Esophagus squamous epithelium (tissue), 4 donors: ENCODE measurements at regions not wholly inside any gene's neighbourhood (a gene's known extent, or its start where the extent isn't known, plus 50 kb on each side); places are given as distances from the start of the nearest gene placed in this dataset.

Source experiments
- CTCF ChIP-seq, 6 experiments: fragments of 450-650 bp in 4 of 6; fragments of 200-600 bp in 2 of 6; sonication (generic) in 2 of 6; IDR thresholded peaks; one replicate each; pipeline ENCODE4 v1.5.1; 2016 to 2019; ENCODE audit warnings: antibody characterized with exemption in 6 of 6, mild to moderate bottlenecking in 4 of 6, moderate library complexity in 4 of 6
- POLR2A ChIP-seq, 4 donors: fragments of 450-650 bp; IDR thresholded peaks; one replicate each; pipeline ENCODE4 v1.6.1; 2017; ENCODE audit warnings: antibody characterized with exemption in 4 of 4, mild to moderate bottlenecking in 4 of 4, moderate library complexity in 3 of 4

- TF ChIP-seq CTCF (IDR thresholded peaks at IDR 0.05) (no peak), POLR2A (IDR thresholded peaks at IDR 0.05) (no peak)
Observed at GRCh38 chr1:222247811-222248310, 300.0 kb downstream of the HHIPL2 start.
